ENCODE measurements at regions not wholly inside any gene's neighbourhood (a gene's known extent, or its start where the extent isn't known, plus 50 kb on each side); places are given as distances from the start of the nearest gene placed in this dataset.

GRCh38 chrX:144612076-144612475 lies 635.2 kb upstream of the SPANXN1 start:
- H3K27ac ChIP-seq (ENCODE audit: control insufficient read depth, insufficient read depth, low read length) = no peak overlapping the region
- H4K20me1 ChIP-seq (ENCODE audit: control insufficient read depth, extremely low read depth, insufficient read depth, low read length) = no peaks in the 10 kb centered on the region
- no peak overlapping the region for H3K9ac ChIP-seq (ENCODE audit: control insufficient read depth, extremely low read depth, insufficient read depth, low read length)
- H3K4me3 ChIP-seq (ENCODE audit: control insufficient read depth in 2 of 3, extremely low read depth in 1 of 3, insufficient read depth in 2 of 3, low read depth in 1 of 3, low read length in 3 of 3) = no peak overlapping the region
- H3K9me1 ChIP-seq (ENCODE audit: control insufficient read depth, extremely low read depth, insufficient read depth, low read length) = no peaks in the 10 kb centered on the region
- no peaks in the 10 kb centered on the region for H3K36me3 ChIP-seq (ENCODE audit: control insufficient read depth in 2 of 2, extremely low read depth in 1 of 2, insufficient read depth in 2 of 2, low read length in 2 of 2)
- no peak overlapping the region for H3K4me2 ChIP-seq (ENCODE audit: control insufficient read depth, extremely low read depth, insufficient read depth, low read depth, low read length)
- H3K27me3 ChIP-seq (ENCODE audit: control insufficient read depth, extremely low read depth, insufficient read depth, low read length) = no peaks in the 10 kb centered on the region
- DNase-seq (ENCODE audit: low read depth, low spot score) = no peak
- H3K79me2 ChIP-seq (ENCODE audit: control insufficient read depth, insufficient read depth, low read length) = no peaks in the 10 kb centered on the region
- dilution Hi-C loops (cut with MboI; ENCODE audit: extremely low pct_ligation_motif_present, low sequenced_read_pairs) = no loop called here
- FAIRE-seq = no peak
- no peak overlapping the region for H2AFZ ChIP-seq (ENCODE audit: control insufficient read depth, low read length)
- TF ChIP-seq, protein P1, sequence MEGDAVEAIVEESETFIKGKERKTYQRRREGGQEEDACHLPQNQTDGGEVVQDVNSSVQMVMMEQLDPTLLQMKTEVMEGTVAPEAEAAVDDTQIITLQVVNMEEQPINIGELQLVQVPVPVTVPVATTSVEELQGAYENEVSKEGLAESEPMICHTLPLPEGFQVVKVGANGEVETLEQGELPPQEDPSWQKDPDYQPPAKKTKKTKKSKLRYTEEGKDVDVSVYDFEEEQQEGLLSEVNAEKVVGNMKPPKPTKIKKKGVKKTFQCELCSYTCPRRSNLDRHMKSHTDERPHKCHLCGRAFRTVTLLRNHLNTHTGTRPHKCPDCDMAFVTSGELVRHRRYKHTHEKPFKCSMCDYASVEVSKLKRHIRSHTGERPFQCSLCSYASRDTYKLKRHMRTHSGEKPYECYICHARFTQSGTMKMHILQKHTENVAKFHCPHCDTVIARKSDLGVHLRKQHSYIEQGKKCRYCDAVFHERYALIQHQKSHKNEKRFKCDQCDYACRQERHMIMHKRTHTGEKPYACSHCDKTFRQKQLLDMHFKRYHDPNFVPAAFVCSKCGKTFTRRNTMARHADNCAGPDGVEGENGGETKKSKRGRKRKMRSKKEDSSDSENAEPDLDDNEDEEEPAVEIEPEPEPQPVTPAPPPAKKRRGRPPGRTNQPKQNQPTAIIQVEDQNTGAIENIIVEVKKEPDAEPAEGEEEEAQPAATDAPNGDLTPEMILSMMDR (optimal IDR thresholded peaks at IDR 0.05 in 1 of 3, IDR thresholded peaks at IDR 0.05 in 1 of 3, conservative IDR thresholded peaks at IDR 0.05 in 1 of 3; ENCODE audit: extremely low read depth in 1 of 3, insufficient read depth in 2 of 3, low read length in 3 of 3) = no peak
- TF ChIP-seq EZH2 (IDR thresholded peaks at IDR 0.05; ENCODE audit: low read length) = no peak
- peaks cover 3% of the 10 kb centered on the region for H3K4me1 ChIP-seq (ENCODE audit: control insufficient read depth, extremely low read depth, insufficient read depth, low read length)
- no peaks in the 10 kb centered on the region for H3K9me3 ChIP-seq (ENCODE audit: control insufficient read depth, low read depth, low read length)

DNA sequence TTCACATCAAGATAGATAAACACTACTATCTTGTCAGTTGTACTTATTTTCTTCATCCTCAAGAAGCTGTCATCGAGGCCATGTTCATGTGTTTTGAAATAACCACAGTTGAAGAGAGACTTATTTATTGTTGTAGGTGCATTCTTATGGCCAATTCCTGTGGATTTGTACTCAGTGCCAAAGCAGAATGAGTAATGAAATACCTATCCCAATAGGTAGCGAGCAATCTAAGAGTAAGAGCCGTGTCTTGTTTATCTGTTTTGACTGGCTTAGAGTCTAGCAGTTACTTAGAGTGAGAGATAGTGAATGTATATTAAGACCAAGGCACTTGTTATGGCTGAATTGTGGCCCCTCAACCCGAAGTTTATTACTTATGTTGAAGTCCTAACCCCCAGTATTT lies 631.0 kb upstream of the SPANXN1 start:
- no peak overlapping the region for H3K4me2 ChIP-seq (ENCODE audit: control insufficient read depth, extremely low read depth, insufficient read depth, low read depth, low read length)
- no peaks in the 10 kb centered on the region for H3K9me3 ChIP-seq (ENCODE audit: control insufficient read depth, low read depth, low read length)
- no peaks in the 10 kb centered on the region for H4K20me1 ChIP-seq (ENCODE audit: control insufficient read depth, extremely low read depth, insufficient read depth, low read length)
- FAIRE-seq (no peak), DNase-seq (ENCODE audit: low read depth, low spot score) (no peak)
- H3K4me3 ChIP-seq (ENCODE audit: control insufficient read depth in 2 of 3, extremely low read depth in 1 of 3, insufficient read depth in 2 of 3, low read depth in 1 of 3, low read length in 3 of 3) = no peak overlapping the region
- no peak overlapping the region for H2AFZ ChIP-seq (ENCODE audit: control insufficient read depth, low read length)
- H3K9me1 ChIP-seq (ENCODE audit: control insufficient read depth, extremely low read depth, insufficient read depth, low read length) = no peaks in the 10 kb centered on the region
- H3K27ac ChIP-seq (ENCODE audit: control insufficient read depth, insufficient read depth, low read length) = no peak overlapping the region
- H3K9ac ChIP-seq (ENCODE audit: control insufficient read depth, extremely low read depth, insufficient read depth, low read length) = no peak overlapping the region
- no peaks in the 10 kb centered on the region for H3K36me3 ChIP-seq (ENCODE audit: control insufficient read depth in 2 of 2, extremely low read depth in 1 of 2, insufficient read depth in 2 of 2, low read length in 2 of 2)
- dilution Hi-C loops (cut with MboI; ENCODE audit: extremely low pct_ligation_motif_present, low sequenced_read_pairs) = no loop called here
- no peak for TF ChIP-seq EZH2 (IDR thresholded peaks at IDR 0.05; ENCODE audit: low read length)
- TF ChIP-seq, protein P1 (optimal IDR thresholded peaks at IDR 0.05 in 1 of 3, IDR thresholded peaks at IDR 0.05 in 1 of 3, conservative IDR thresholded peaks at IDR 0.05 in 1 of 3; ENCODE audit: extremely low read depth in 1 of 3, insufficient read depth in 2 of 3, low read length in 3 of 3) = no peak
- H3K79me2 ChIP-seq (ENCODE audit: control insufficient read depth, insufficient read depth, low read length) = no peaks in the 10 kb centered on the region
- no peaks in the 10 kb centered on the region for H3K27me3 ChIP-seq (ENCODE audit: control insufficient read depth, extremely low read depth, insufficient read depth, low read length)
- H3K4me1 ChIP-seq (ENCODE audit: control insufficient read depth, extremely low read depth, insufficient read depth, low read length) = peaks cover 3% of the 10 kb centered on the region
